Peyer's patch (tissue), 4 donors: ENCODE measurements at regions not wholly inside any gene's neighbourhood (a gene's known extent, or its start where the extent isn't known, plus 50 kb on each side); places are given as distances from the start of the nearest gene placed in this dataset.

Experiments used
- DNase-seq, 3 donors: peaks; one replicate each; pipeline ENCODE4 v3.0.0-alpha.2; 2017 to 2019
- H3K27ac ChIP-seq, 4 donors: fragments of 200-600 bp; sonication (generic); one replicate each; pipeline ENCODE4 v1.5.1; 2016 to 2019
- H3K27me3 ChIP-seq, 2 donors: fragments of 200-600 bp; sonication (generic); one replicate each; pipeline ENCODE4 v1.5.1; 2019
- H3K36me3 ChIP-seq, 3 donors: fragments of 200-600 bp; sonication (generic); one replicate each; pipeline ENCODE4 v1.5.1; 2016 to 2019
- H3K4me1 ChIP-seq, 4 donors: fragments of 200-600 bp; sonication (generic); one replicate each; pipeline ENCODE4 v1.5.1; 2016 to 2019
- H3K4me3 ChIP-seq, 4 donors: fragments of 200-600 bp; sonication (generic); 1 replicate in 3 of 4; 2 replicates in 1 of 4; pipeline ENCODE4 v1.5.1; 2016 to 2019; ENCODE audit warnings: mild to moderate bottlenecking in 1 of 4
- H3K9me3 ChIP-seq, 4 donors: fragments of 200-600 bp; sonication (generic); one replicate each; pipeline ENCODE4 v1.5.1; 2016 to 2019; ENCODE audit warnings: mild to moderate bottlenecking in 1 of 4
- POLR2A ChIP-seq, 2 donors: fragments of 450-650 bp; IDR thresholded peaks; one replicate each; pipeline ENCODE4 v1.5.1; 2017; ENCODE audit warnings: antibody characterized with exemption in 2 of 2, mild to moderate bottlenecking in 2 of 2, moderate library complexity in 2 of 2
- TF ChIP-seq, protein P1 (sequence below), 6 experiments: fragments of 450-650 bp in 4 of 6; fragments of 200-600 bp in 2 of 6; sonication (generic) in 1 of 6; IDR thresholded peaks; one replicate each; pipeline ENCODE4 v1.5.1; 2017 to 2019; ENCODE audit warnings: antibody characterized with exemption in 6 of 6, mild to moderate bottlenecking in 3 of 6, moderate library complexity in 1 of 6

GRCh38 chr5:110288766-110289511 is 437.5 kb downstream of the TMEM232 start:
- Histone ChIP-seq H3K27ac (no peak overlapping the region), H3K36me3 (no peaks in the 10 kb centered on the region), H3K9me3 (no peaks in the 10 kb centered on the region), H3K4me3 (no peak overlapping the region), H3K4me1 (no peaks in the 10 kb centered on the region), H3K27me3 (no peaks in the 10 kb centered on the region)
- no peak for DNase-seq
- TF ChIP-seq, protein P1, sequence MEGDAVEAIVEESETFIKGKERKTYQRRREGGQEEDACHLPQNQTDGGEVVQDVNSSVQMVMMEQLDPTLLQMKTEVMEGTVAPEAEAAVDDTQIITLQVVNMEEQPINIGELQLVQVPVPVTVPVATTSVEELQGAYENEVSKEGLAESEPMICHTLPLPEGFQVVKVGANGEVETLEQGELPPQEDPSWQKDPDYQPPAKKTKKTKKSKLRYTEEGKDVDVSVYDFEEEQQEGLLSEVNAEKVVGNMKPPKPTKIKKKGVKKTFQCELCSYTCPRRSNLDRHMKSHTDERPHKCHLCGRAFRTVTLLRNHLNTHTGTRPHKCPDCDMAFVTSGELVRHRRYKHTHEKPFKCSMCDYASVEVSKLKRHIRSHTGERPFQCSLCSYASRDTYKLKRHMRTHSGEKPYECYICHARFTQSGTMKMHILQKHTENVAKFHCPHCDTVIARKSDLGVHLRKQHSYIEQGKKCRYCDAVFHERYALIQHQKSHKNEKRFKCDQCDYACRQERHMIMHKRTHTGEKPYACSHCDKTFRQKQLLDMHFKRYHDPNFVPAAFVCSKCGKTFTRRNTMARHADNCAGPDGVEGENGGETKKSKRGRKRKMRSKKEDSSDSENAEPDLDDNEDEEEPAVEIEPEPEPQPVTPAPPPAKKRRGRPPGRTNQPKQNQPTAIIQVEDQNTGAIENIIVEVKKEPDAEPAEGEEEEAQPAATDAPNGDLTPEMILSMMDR (IDR thresholded peaks at IDR 0.05): no peak
- no peak for TF ChIP-seq POLR2A (IDR thresholded peaks at IDR 0.05)

DNA sequence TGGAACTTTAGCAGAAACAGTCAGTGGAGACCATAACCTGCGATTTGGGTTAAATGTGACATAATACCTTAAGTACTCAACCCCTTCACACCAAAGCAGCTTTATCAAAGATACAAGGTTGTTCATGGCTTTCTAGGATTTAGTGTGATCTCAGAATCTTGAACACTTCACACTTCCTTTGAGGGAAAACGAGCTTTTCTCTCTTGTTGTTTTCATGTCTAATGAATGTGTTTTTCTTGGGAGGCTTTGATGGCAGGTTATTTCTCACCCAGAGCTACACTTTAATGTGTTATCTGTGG is 437.0 kb downstream of the TMEM232 start:
- TF ChIP-seq, protein P1 (IDR thresholded peaks at IDR 0.05): no peak
- no peak for TF ChIP-seq POLR2A (IDR thresholded peaks at IDR 0.05)
- H3K9me3 ChIP-seq: no peaks in the 10 kb centered on the region

GRCh38 chr5:110290542-110290941 is 435.9 kb downstream of the TMEM232 start:
- no peak for DNase-seq
- Histone ChIP-seq H3K27me3 (no peaks in the 10 kb centered on the region), H3K27ac (no peak overlapping the region), H3K4me3 (no peak overlapping the region), H3K4me1 (no peaks in the 10 kb centered on the region), H3K9me3 (no peaks in the 10 kb centered on the region), H3K36me3 (no peaks in the 10 kb centered on the region)
- no peak for TF ChIP-seq POLR2A (IDR thresholded peaks at IDR 0.05)
- TF ChIP-seq, protein P1 (IDR thresholded peaks at IDR 0.05): no peak

More for the DNA sequence above, 437.0 kb downstream of the TMEM232 start:
- no peaks in the 10 kb centered on the region for H3K4me1 ChIP-seq
- no peaks in the 10 kb centered on the region for H3K27me3 ChIP-seq
- DNase-seq: no peak
- H3K36me3 ChIP-seq: no peaks in the 10 kb centered on the region
- H3K27ac ChIP-seq: no peak overlapping the region
- H3K4me3 ChIP-seq: no peak overlapping the region

- H3K9me3 ChIP-seq: no peaks in the 10 kb centered on the region
- DNase-seq: no peak
- H3K27ac ChIP-seq: no peak overlapping the region
- no peak overlapping the region for H3K4me3 ChIP-seq
- H3K4me1 ChIP-seq: no peaks in the 10 kb centered on the region
- TF ChIP-seq POLR2A (IDR thresholded peaks at IDR 0.05): no peak
- TF ChIP-seq, protein P1 (IDR thresholded peaks at IDR 0.05): no peak
- no peaks in the 10 kb centered on the region for H3K36me3 ChIP-seq
- no peaks in the 10 kb centered on the region for H3K27me3 ChIP-seq
Observed at GRCh38 chr5:110294281-110294680, 432.2 kb downstream of the TMEM232 start.

DNA sequence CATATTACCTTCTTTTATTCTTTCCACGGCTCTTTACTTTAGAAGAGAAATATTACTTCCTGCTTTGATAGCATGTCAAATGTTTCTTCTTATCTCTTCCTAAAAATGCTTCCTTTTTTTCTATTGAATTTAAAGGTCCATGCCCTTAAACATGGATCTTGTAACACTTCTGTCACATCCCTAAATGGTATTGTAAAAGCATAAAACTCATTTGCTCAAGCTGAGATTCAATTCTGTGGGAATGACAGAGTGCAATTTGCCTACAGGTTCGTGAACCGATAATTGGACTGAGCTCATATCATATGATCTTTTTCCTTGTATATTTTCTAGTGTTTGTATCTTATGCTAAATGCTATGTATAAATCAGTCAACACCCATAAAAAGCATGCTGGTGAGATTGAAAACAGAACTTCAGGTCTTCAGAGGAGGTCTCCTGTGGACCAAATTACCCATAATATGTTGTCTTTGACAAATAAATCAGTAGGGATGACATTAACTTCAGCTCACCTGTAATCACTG is 429.3 kb downstream of the TMEM232 start:
- Histone ChIP-seq H3K27ac (no peak overlapping the region), H3K27me3 (no peaks in the 10 kb centered on the region), H3K9me3 (no peaks in the 10 kb centered on the region), H3K36me3 (no peaks in the 10 kb centered on the region), H3K4me3 (no peak overlapping the region), H3K4me1 (no peaks in the 10 kb centered on the region)
- DNase-seq: no peak
- TF ChIP-seq, protein P1 (IDR thresholded peaks at IDR 0.05): no peak
- no peak for TF ChIP-seq POLR2A (IDR thresholded peaks at IDR 0.05)
